Effector memory CD4-positive, alpha-beta T cell (primary cell): ENCODE measurements at regions not wholly inside any gene's neighbourhood (a gene's known extent, or its start where the extent isn't known, plus 50 kb on each side); places are given as distances from the start of the nearest gene placed in this dataset.

ENCODE experiments used
- DNase-seq, 3 donors: peaks; one replicate each; pipeline ENCODE4 v3.0.0-alpha.2; 2020
- H3K27ac ChIP-seq: 2 replicates; pipeline ENCODE4 v1.7.0; 2013; ENCODE audit warnings: mild to moderate bottlenecking, low read length, moderate library complexity; ENCODE audit not compliant: insufficient read depth, poor library complexity, severe bottlenecking
- H3K27me3 ChIP-seq: replicated peaks from 2 replicates; pipeline ENCODE4 v1.7.0; 2013; ENCODE audit warnings: mild to moderate bottlenecking, low read length; ENCODE audit not compliant: insufficient read depth, control insufficient read depth, poor library complexity, severe bottlenecking
- H3K36me3 ChIP-seq: 2 replicates; pipeline ENCODE4 v1.7.0; 2013; ENCODE audit warnings: mild to moderate bottlenecking, low read length, moderate library complexity; ENCODE audit not compliant: control insufficient read depth, insufficient read depth
- H3K4me1 ChIP-seq: 2 replicates; pipeline ENCODE4 v1.7.0; 2013; ENCODE audit warnings: low read length, mild to moderate bottlenecking; ENCODE audit not compliant: control insufficient read depth, insufficient read depth, poor library complexity, severe bottlenecking
- H3K4me3 ChIP-seq: 2 replicates; pipeline ENCODE4 v1.7.0; 2013; ENCODE audit warnings: low read length, low read depth, mild to moderate bottlenecking; ENCODE audit not compliant: insufficient read depth, poor library complexity, severe bottlenecking
- H3K9me3 ChIP-seq: 2 replicates; pipeline ENCODE4 v1.7.0; 2013; ENCODE audit warnings: mild to moderate bottlenecking, low read length, moderate library complexity; ENCODE audit not compliant: control insufficient read depth

- Histone ChIP-seq H3K36me3 (no peaks in the 10 kb centered on the region), H3K27ac (no peak overlapping the region), H3K4me3 (no peak overlapping the region), H3K9me3 (no peaks in the 10 kb centered on the region), H3K27me3 (no peaks in the 10 kb centered on the region), H3K4me1 (no peaks in the 10 kb centered on the region)
- no peak for DNase-seq
These were observed 185.6 kb downstream of the INSC start for GRCh38 chr11:15300341-15300740.

DNA sequence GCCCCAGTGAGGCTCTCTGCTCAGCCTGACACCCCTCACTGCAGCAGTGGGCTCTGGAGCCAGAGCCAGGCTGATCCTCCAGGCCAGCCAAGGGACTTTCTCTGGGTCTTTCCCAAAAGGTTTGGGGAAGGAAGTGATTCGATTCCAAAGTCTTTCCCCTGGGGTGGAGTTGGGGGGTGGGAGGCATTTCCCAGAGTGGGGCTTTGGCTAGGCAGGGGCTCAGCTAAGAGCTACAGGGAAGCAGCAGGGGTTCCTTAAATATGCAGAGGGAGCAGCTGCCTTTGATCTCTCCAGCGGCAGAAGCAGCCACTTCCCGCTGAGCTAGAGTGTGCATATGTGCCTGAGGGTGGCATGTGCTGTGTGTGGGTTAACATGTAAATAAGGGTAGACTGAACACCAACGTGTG lies 192.9 kb downstream of the INSC start:
- Histone ChIP-seq H3K9me3 (no peaks in the 10 kb centered on the region), H3K36me3 (no peaks in the 10 kb centered on the region), H3K27me3 (no peaks in the 10 kb centered on the region), H3K4me1 (no peaks in the 10 kb centered on the region), H3K27ac (no peak overlapping the region), H3K4me3 (no peak overlapping the region)
- no peak for DNase-seq

- no peaks in the 10 kb centered on the region for H3K9me3 ChIP-seq
- H3K36me3 ChIP-seq: no peaks in the 10 kb centered on the region
- H3K4me3 ChIP-seq: no peak overlapping the region
- H3K27ac ChIP-seq: no peak overlapping the region
- no peak for DNase-seq
- no peaks in the 10 kb centered on the region for H3K4me1 ChIP-seq
- H3K27me3 ChIP-seq: no peaks in the 10 kb centered on the region
These were observed 194.1 kb downstream of the INSC start for GRCh38 chr11:15308840-15309239.

DNA sequence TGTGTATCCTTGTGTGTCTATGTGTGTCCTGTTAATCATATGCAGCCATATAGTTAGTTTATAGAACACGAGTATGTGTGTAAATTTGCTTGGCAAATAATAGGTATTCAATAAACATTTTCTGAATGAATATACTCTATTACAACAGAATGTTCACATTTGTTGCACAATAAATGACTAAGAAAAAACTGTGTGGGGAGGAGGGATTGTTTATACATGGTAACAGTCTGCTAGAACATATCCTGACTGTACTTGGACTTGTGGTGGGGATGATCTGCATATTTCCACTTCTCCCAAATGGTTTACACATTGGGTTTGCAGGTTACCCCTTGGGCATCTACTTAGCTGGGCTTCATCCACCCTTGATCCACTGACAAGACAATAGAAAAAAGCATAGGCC lies 194.6 kb downstream of the INSC start:
- DNase-seq: no peak
- Histone ChIP-seq H3K36me3 (no peaks in the 10 kb centered on the region), H3K9me3 (no peaks in the 10 kb centered on the region), H3K27me3 (no peaks in the 10 kb centered on the region), H3K4me1 (no peaks in the 10 kb centered on the region), H3K27ac (no peak overlapping the region), H3K4me3 (no peak overlapping the region)

DNA sequence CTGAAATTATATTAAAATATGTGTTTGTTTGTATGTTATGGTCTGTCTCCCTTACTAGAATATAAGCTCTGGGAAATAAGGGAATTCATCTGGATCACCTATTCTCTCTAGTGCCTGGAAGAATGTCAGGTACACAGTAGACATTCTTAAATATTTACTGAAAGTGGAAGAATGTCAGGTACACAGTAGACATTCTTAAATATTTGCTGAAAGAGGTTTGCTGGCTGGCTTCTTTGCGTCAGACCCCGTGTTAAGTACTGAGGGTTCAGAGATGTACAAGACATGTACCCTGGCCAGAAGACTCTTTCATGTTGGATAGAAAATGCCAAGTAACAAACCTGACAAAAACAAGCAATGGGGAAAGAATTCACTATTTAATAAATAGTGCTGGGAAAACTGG lies 199.1 kb downstream of the INSC start:
- H3K4me3 ChIP-seq: no peak overlapping the region
- H3K27me3 ChIP-seq: no peaks in the 10 kb centered on the region
- H3K9me3 ChIP-seq: no peaks in the 10 kb centered on the region
- no peaks in the 10 kb centered on the region for H3K4me1 ChIP-seq
- H3K36me3 ChIP-seq: no peaks in the 10 kb centered on the region
- no peak for DNase-seq
- H3K27ac ChIP-seq: no peak overlapping the region

DNA sequence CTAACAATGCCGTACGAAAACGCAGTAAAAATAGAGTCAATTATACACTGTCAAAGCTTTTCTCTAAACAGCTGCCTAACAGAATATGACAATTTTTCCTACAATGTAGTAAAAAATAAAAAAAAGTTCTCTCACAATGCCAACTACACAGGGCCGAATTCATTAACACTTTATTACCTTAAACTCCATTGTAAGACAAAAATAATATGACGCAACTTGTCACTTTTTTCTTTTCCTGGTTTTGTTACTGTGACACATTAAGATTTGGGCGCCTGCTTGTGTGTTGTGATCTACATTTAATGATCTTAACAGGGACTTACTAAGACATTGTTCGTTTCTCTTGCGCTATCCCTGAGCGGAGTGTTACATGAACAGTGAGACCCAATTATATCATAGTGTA lies 204.1 kb downstream of the INSC start:
- DNase-seq: no peak
- Histone ChIP-seq H3K27ac (no peak overlapping the region), H3K36me3 (no peaks in the 10 kb centered on the region)

GRCh38 chr11:15326520-15326919 lies 211.8 kb downstream of the INSC start:
- no peak for DNase-seq
- H3K27ac ChIP-seq: no peak overlapping the region
- no peaks in the 10 kb centered on the region for H3K27me3 ChIP-seq
- no peaks in the 10 kb centered on the region for H3K9me3 ChIP-seq
- H3K4me3 ChIP-seq: no peak overlapping the region
- no peaks in the 10 kb centered on the region for H3K4me1 ChIP-seq
- H3K36me3 ChIP-seq: no peaks in the 10 kb centered on the region

More for the DNA sequence above, 204.1 kb downstream of the INSC start:
- Histone ChIP-seq H3K9me3 (no peaks in the 10 kb centered on the region), H3K4me3 (no peak overlapping the region), H3K27me3 (no peaks in the 10 kb centered on the region), H3K4me1 (no peaks in the 10 kb centered on the region)

DNA sequence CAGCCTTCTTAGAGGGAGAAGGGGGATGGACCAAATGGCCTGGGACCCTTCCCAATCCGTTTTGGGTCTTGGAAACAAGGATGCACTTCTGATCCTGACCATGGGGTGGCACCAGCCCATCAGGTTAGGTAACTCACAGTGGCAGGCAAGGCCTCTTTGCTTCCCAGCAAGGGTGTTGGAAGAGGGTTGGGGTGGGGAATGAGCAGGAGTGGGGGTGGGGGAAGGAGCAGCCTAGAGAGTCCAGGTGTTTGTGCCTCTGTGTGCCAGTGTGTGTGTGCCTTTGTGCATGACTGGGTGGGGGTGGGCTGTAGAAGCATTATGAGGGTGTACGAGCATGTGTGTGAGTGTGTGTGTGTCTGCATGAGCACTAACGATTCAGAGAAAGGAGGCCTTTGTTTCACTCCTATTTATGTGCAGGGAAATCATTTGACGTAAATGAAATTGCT lies 213.1 kb downstream of the INSC start:
- no peaks in the 10 kb centered on the region for H3K27me3 ChIP-seq
- no peaks in the 10 kb centered on the region for H3K9me3 ChIP-seq
- H3K36me3 ChIP-seq: no peaks in the 10 kb centered on the region
- DNase-seq: no peak
- H3K27ac ChIP-seq: no peak overlapping the region
- no peak overlapping the region for H3K4me3 ChIP-seq
- no peaks in the 10 kb centered on the region for H3K4me1 ChIP-seq

DNA sequence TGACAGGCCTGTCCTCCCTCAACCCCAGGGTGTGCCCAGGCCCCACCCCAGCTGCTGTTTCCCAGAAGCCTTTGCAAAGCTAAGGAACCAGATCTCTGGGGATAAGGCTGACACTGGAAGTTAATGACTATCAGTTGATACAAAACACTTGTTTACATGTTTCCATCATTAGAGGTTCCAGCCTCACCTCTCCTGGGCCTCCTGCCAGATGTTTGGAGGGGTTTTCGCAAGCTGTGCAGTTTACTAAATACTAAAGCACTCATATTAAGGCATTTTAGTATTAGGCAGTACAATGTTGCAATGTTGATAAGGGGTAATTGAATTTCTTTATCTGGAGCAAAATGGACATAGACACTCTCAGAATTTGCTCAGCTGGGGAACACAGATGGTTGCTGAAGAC lies 218.7 kb downstream of the INSC start:
- Histone ChIP-seq H3K4me1 (no peaks in the 10 kb centered on the region), H3K4me3 (no peak overlapping the region), H3K9me3 (no peaks in the 10 kb centered on the region), H3K36me3 (no peaks in the 10 kb centered on the region), H3K27ac (no peak overlapping the region), H3K27me3 (no peaks in the 10 kb centered on the region)
- no peak for DNase-seq

GRCh38 chr11:15334766-15335165 lies 220.0 kb downstream of the INSC start:
- no peaks in the 10 kb centered on the region for H3K36me3 ChIP-seq
- peaks cover 3% of the 10 kb centered on the region for H3K9me3 ChIP-seq
- no peak overlapping the region for H3K27ac ChIP-seq
- no peaks in the 10 kb centered on the region for H3K4me1 ChIP-seq
- no peak overlapping the region for H3K4me3 ChIP-seq
- H3K27me3 ChIP-seq: no peaks in the 10 kb centered on the region
- no peak for DNase-seq

- no peak for DNase-seq
- H3K27me3 ChIP-seq: no peaks in the 10 kb centered on the region
- no peaks in the 10 kb centered on the region for H3K4me1 ChIP-seq
- no peak overlapping the region for H3K27ac ChIP-seq
- H3K9me3 ChIP-seq: peaks cover 3% of the 10 kb centered on the region
- H3K36me3 ChIP-seq: no peaks in the 10 kb centered on the region
- no peak overlapping the region for H3K4me3 ChIP-seq
These were observed 221.3 kb downstream of the INSC start for GRCh38 chr11:15336021-15336420.
